NCI-H2196 treated with DMSO at 0.1 percent for 48 hours (cell line): ENCODE measurements at regions not wholly inside any gene's neighbourhood (a gene's known extent, or its start where the extent isn't known, plus 50 kb on each side); places are given as distances from the start of the nearest gene placed in this dataset.

Experiments used
- DNase-seq: peaks from one replicate; lab custom pipeline; 2025; ENCODE audit not compliant: unreplicated experiment; lab: John Stamatoyannopoulos, UW

GRCh38 chr3:10583798-10584708 is 78.7 kb upstream of the ATP2B2 start:
- DNase-seq = no peak

- no peak for DNase-seq
Measured at GRCh38 chr3:10585945-10586344, 80.6 kb upstream of the ATP2B2 start.

GRCh38 chr3:10594915-10595314 is 89.5 kb upstream of the ATP2B2 start:
- DNase-seq = no peak

GRCh38 chr3:10596746-10597448 is 91.5 kb upstream of the ATP2B2 start:
- no peak for DNase-seq

- no peak for DNase-seq
Measured at GRCh38 chr3:10597733-10598132, 92.3 kb upstream of the ATP2B2 start.

- DNase-seq = no peak
Measured at GRCh38 chr3:10599017-10599416, 93.6 kb upstream of the ATP2B2 start.

GRCh38 chr3:10599444-10599843 is 94.1 kb upstream of the ATP2B2 start:
- DNase-seq = no peak

- no peak for DNase-seq
Measured at GRCh38 chr3:10600296-10600714, 94.9 kb upstream of the ATP2B2 start.

- no peak for DNase-seq
Measured at GRCh38 chr3:10600726-10601125, 95.3 kb upstream of the ATP2B2 start.

- DNase-seq = no peak
Measured at GRCh38 chr3:10601151-10601856, 95.9 kb upstream of the ATP2B2 start.

GRCh38 chr3:10601857-10602230 is 96.5 kb upstream of the ATP2B2 start:
- no peak for DNase-seq

GRCh38 chr3:10602271-10602670 is 96.9 kb upstream of the ATP2B2 start:
- no peak for DNase-seq

GRCh38 chr3:10602769-10603768 is 97.7 kb upstream of the ATP2B2 start:
- no peak for DNase-seq

- no peak for DNase-seq
Measured at GRCh38 chr3:10609134-10609533, 103.7 kb upstream of the ATP2B2 start.

GRCh38 chr3:10614168-10614567 is 108.8 kb upstream of the ATP2B2 start:
- no peak for DNase-seq

- no peak for DNase-seq
Measured at GRCh38 chr3:10615715-10616114, 110.3 kb upstream of the ATP2B2 start.

GRCh38 chr3:10616321-10616720 is 110.9 kb upstream of the ATP2B2 start:
- no peak for DNase-seq

- no peak for DNase-seq
Measured at GRCh38 chr3:10619989-10620832, 114.8 kb upstream of the ATP2B2 start.

- DNase-seq = no peak
Measured at GRCh38 chr3:10620833-10621082, 115.4 kb upstream of the ATP2B2 start.
